GM18861 (cell line): ENCODE measurements at regions not wholly inside any gene's neighbourhood (a gene's known extent, or its start where the extent isn't known, plus 50 kb on each side); places are given as distances from the start of the nearest gene placed in this dataset.

ENCODE experiments used
- ATAC-seq: cut with Tn5 transposase; IDR thresholded peaks from one replicate; pipeline ENCODE4 v1.9.1; 2021; ENCODE audit not compliant: unreplicated experiment

DNA sequence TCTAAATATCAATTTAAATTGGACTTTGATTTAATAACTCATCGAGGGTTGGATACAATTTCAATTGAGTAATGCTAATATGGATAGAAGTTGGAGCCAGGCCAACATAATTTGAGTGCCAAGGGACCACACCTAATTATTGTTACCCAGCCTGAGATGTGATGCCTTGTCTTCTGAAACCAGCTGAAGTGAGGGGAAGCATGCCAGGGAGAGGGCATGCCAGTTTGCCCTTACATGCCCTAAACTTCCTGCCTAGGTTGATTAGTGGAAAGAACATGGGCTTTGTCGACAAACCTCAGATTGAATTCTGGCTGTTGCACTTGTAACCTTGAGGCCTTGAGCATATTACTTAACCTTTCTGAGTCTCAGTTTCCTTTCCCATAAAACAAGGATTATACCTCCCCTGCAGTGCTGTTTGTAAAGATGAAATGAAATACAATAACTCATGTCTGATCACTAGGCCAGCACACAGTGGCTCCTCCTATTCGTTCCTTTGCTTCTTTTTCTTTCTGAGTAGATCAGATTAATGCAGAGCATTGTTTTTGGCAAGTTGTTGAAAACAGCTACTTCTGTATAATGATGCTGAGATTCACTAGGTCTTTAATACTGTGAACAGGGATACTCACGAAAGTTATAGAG is 412.8 kb downstream of the TLE4 start:
- ATAC-seq, result no peak

DNA sequence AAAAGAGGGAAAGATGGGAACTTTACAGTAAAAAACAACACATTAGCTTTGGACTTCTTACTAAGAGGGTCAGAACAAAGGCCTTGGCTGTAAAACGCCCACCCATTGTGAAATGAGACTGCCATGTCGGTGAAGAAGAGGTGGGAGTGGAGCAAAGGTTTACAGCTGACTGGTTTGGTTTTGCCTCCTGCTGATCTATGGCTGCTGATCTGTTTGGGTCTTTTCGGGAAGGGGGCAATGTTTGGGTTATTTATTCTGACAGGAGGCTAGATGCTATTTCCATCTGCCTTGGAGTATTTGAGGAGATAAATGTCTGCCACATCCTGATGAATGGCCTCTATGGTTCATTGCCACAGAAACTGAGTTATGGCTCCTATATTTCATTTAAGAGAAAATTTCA is 408.7 kb downstream of the TLE4 start:
- ATAC-seq, result no peak

DNA sequence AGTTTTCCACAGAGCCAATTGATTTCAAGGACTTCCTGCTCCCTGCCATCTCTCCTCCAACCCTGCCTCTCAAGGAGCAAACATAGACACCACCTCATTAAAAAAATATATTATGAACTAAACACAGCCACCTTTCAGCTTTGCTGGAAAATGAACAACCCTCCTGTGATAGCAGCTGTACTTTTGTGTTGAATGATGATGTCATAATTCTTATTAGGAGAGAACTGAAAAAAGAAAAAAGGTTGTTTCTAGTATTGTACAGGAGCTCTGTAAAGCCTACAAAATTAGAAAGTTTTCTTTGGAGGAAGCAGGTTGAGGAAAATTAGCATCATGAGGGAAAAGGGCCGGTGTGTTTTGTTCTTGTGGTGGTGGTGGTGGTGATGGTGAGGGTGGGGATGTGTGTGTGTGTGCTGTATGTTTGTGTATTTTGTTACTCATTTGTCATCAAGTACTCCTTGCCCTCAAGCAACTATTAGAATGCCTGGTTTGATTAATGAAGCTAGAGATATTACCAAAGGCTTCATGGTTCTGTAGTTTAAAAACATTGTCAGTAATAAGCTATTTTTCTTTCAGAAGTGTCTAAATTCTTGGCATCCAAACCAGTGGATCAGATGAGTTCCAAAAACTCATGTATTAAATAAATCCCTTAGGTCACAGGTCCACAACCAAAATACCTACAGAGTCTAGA is 405.9 kb downstream of the TLE4 start:
- ATAC-seq, result no peak

DNA sequence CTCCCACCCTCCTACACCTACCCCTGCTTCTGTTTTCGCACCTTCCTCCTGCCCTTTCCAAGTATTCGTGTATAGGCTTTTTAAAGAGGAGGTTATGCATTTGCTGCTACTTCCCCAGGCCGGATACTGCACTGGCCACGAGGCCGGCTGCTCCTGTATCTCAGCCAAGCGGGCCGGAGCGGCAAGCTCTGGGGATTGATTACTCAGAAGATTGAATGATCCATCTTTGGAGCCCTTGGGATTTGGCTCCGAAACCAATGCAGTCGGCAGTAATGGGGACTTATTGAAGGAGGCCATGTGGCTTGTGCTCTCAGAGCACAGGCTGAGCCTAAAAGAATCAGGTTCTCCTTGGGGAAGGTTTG is 405.3 kb downstream of the TLE4 start:
- ATAC-seq, result no peak

DNA sequence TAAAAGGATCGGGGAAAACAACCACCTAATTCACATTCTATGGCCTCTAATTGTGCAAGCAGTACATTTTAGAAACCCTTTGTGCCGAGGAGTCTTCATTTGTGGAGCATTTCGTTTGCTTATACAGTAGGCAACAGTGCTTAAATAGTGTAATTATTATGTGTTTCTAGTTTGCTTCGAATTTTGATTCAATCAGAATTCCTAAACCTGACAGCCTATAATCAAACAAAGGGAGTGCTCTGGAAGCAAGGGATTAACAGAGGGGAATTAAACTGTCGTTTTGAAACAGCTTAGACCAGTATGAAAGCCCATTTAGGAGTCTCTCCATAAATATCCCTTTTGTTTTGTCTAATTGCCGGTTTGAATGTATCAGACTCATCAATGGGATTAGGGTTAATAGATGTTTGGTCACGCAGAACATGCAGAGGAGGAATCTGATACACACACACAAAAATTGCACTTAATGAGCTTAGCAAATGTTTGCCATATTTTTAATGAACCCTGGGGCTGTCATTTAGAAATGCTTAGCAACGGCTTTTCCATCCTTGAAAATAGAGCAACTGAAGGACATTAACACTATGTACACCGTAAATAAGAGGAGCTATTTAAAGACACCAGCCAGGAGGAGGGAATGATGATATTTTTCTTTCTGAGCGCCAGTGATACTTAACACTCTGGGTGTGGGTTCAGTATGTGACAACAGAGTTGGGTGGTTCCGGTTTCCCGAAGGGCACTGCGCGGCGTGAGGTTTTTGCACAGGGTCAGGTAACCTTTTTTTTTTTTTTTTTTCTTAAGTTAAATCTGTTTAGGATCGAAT is 404.7 kb downstream of the TLE4 start:
- ATAC-seq, result no peak

DNA sequence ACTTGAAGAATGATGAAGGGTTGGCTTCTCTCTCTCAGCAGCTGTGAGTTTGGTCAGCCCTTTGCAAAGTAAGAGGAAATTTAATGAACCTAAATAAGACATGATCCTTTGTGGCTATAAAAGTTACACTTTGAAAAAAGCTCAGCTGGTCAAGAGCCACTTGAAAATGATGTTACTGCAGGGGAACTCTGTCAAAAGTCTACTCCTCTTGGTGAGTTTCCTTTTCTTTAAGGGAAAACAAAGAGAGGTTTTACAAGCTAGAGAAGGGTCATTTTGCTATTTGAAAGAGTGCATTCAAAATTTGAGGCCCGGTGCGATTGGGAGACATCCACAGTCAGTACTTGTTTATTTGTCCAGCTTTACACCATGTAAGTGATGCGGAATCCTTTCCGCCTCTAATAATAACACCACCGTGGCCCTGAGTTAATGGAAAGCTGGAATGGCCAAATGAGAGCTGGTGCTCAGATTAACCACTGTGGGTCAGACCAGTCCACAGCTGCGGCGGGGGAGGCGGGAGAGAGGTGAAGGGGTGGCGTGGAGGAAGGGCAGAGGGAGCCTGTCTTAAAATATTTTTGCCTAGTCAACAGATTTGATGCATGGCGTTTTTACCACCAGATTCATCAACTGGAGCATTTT is 404.0 kb downstream of the TLE4 start:
- no peak for ATAC-seq

DNA sequence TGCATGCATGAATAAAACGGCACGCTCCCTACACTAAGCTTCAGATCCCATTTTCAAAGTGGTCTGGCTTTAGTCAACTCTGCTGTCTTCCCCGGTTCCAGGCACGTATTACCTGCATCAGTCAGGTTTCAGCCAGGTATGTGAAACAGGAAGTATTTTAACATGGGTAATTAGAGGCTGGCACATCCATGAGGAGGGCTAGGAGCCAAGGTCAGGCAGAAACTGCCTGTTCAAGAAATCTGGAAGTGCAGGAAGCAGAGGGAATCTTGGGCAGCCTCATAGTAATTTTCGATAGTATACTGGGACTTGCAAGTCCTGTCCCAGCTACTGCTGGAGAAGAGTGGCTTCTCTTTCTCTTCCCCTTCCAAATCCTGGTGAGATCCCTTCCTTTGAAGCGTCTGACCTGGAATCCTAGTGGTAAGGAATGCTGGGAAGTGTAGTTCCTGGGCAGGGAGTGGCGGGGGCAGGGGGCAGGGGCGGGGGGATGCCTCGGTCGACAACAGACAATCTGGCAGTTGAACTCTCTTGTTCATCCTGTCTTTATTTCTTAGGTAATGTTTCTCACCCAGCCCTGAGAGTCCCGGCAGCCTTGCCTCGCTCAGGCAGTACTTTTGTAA is 403.1 kb downstream of the TLE4 start:
- ATAC-seq, result no peak

DNA sequence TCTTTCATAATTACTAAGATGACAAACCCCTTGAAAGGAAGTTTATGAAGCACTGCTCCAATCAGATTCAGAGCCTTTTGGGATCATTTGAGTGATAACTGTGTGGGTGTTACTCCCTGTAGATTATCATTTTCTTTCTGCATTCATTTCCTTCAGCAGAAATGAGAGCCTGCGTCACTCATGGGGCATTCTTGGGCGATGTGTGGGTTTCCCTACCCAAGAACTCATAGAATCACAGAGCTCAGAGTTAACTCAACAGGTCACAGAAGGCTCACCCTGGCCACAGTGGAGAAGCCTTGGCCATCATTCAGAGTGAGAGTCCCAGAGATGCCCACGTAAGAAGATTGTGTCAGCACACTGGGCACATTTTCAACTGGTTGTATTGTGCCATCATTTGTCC is 401.9 kb downstream of the TLE4 start:
- ATAC-seq, result no peak

DNA sequence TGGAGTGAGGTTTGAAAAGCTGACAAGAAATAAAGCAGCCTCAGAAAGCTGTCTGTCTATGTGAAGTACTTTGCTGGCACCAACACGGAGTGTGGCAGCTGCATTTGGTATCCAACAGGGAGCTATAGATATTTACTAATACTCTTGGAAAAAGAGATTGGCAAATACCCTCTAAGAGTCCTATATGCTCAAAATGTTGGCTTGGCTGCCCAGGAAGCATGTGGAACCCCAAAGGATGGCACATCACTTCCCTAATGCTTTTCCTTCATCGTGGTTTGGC is 398.3 kb downstream of the TLE4 start:
- no peak for ATAC-seq

DNA sequence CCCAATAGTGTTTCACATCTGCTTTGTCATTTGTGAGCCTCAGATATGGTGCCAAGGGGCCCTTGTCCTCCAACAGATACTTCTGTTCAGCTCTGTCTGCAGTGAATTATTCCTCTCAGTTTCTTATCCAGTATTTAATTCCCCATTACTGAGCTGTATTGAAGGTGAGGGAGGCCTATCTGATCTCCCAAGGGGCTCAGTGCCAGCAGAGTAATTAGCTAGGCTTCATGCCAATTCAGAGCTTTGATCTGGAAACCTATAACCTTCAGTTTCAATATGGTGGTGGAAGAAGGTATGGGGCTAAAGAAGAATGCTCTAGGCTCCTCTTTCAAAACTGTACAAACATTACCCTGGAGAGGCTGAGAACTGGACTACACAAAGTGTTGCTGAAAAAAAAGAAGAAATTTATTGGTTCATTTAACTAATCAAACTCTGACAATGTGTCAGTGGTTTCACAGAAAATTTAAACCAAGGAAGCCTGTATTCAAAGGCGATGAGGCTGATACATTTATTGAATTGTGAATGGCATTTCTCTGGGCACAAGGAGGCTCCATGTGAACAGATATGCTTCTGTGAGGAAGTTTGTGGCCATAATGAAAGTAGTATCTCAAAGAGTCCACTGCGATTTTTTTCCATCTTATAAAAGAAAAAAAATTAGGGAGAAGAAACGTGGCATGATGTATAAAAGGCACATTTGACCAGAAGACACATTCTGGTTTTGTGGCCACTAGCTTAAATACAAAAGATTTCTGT is 397.8 kb downstream of the TLE4 start:
- ATAC-seq, result no peak

DNA sequence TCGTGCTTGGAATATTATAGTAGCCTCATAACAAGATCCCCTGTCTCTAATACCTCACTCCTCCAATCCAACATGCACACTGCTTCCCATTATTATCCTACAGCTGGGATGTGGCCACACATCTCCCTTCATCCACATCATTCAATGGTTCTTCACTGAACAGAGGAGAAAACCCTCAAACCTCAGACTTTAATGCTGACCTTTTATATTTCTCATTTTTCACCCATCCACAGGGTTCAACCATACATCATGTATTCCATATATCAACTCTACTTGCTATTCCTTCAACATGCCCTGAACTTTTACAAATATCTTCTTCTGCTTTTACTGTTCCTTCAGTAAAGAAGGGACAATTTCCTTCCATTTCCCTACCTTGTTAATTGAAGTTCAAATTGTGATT is 396.8 kb downstream of the TLE4 start:
- no peak for ATAC-seq

DNA sequence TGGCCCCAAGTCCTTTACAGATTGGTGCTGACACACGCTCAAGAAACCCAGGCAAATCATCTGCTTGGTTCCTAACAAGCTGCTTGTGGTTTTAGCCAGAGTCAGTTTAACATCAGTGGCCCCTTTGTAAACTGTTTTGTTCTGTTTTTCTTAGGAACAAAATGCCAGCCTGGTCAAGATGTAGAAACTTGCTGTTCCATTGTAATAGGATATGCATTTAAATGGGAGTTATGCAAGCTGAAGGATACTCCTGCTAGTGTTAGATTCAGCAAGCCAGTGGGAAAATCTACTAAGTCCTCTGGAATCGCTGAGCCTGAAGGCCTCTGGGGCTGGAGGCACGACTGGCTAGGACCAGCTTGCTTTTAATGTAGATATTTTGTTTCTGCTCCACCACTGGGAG is 391.1 kb downstream of the TLE4 start:
- ATAC-seq, result no peak

DNA sequence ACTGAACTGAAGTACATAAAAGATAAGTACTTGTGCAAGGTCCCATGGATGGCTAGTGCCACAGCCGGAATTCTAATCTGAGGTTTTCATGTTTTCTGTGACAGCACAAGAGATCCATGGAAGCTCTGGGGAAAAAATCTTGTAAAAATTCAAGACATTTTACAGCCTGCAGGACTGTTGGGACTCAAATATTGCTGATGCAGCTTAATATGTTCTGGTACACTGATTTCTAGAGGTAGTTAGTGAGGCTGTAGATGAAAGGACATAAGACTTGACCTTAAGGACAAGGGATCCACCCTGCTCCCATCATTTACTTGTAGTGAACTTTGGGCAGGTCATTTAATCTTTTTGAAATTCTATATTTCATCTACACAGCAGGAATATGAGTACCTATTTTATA is 390.4 kb downstream of the TLE4 start:
- ATAC-seq, result no peak

DNA sequence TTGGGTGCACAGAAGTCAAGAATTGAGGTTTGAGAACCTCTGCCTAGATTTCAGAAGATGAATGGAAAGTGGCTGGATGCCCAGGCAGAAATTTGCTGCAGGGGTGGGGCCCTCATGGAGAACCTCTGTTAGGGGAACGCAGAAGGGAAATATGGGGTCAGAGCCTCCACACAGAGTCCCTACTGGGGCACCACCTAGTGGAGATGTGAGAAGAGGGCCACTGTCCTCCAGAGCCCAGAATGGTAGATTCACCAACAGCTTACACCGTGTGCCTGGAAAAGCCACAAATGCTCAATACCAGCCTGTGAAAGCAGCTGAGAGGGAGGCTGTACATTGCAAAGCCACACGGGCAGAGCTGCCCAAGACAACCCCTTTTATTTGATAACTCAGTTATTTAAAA is 383.5 kb downstream of the TLE4 start:
- ATAC-seq, result no peak

DNA sequence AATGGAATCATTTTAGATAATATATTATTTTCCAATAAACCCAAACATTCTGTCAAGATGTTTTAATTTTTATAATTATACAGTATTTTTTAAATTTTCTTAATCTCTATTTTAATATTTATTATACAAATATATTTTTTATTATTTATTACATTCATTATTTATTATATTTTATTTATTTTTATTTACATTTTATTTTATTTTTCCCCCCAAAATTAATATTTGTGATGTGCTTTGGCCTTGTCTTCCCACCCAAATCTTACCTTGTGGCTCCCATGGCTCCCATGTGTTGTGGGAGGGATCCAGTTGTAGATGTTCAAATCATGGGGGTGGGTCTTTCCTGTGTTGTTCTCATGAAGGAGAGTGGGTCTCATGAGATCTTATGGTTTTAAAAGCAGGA is 382.1 kb downstream of the TLE4 start:
- no peak for ATAC-seq

DNA sequence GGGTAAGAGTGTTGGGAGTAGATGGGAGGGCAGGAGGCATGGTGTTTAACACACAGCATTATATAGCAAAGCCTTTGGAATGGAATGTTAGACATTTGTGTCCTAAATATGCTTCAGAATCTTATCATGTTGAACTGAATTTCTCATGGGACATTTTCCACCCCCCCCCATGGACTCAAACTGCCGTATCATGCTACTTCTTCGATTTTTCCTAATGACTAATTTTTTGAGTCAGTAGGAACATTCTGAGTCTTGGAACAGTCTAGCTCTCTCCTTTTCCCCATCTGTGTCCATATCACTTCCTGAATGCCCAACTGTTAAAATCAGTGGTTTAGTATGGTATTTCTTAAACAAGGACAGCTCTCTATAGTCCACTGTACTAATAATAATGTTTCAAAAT is 380.6 kb downstream of the TLE4 start:
- ATAC-seq, result no peak

DNA sequence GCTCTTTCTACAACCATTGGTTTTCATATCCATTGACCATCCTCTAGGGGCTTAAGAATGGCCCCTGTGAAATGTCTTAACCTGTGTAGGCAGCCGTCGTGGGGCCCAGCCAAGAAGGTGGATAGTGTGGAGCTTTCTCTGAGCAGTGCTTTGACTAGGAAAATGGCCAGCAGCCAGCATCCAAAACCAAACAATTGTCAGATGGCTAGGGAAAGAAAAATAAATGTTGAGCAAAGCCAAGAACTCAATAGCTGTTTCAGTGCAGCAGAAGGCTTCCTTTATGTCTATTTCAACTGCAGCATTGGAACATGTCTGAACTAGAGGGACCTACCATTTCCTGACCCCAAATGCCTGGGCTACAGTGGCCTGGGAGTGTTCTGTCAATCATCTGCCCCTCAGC is 374.9 kb downstream of the TLE4 start:
- no peak for ATAC-seq

DNA sequence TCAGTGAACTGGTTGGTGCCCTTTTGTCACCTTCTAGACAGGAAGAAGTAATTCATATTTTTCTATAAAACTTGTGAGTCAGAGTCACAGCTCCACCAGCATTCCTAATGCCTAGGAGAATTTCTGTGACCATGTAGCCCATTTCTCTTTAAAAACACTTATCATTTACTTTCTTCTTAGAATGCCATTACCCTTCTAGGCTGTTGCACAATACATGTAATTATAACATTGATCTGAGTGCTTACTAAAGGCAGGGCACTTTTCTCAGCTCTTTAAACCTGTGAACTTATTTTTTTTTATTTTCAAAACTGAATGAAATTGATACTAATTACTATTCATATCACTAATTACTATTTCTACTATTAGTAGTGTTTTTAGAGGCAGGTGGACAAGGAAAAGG is 373.7 kb downstream of the TLE4 start:
- no peak for ATAC-seq

DNA sequence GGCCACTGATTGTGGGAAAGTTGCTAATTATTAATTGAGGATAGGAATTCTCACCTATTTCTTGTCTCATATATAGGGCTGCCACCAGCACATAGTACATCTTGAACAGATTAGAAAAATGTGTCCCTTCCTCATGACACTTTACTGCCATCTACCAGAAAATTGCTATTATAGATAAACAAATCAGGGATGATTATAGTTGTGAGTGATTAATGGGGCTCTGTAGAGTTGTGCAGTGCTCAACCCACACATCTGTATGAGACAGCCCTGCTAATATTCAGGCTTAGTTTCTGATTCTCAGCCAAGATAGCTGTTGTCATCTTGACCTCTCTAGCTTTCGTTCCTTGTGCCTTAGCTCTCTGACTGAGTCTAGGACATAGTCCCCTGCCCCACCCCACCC is 373.3 kb downstream of the TLE4 start:
- no peak for ATAC-seq

DNA sequence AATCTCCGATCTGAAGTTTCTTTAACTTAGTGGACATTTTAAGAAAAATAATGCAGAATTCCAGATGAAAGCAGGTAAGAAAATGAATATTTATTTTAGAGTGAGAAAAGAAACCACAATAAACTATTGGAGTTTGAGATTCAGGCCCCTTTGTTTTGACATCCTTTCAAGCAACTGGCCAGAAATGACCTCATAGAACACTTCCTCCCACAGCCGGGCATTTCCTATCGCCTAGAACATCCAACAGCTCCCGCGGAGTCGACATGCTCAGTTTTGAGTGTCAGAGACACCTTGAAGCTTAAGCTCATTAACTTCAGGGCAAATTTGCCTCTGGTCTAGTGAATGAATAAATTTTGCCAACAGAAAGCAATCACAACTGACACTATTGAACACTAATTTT is 369.2 kb downstream of the TLE4 start:
- no peak for ATAC-seq

DNA sequence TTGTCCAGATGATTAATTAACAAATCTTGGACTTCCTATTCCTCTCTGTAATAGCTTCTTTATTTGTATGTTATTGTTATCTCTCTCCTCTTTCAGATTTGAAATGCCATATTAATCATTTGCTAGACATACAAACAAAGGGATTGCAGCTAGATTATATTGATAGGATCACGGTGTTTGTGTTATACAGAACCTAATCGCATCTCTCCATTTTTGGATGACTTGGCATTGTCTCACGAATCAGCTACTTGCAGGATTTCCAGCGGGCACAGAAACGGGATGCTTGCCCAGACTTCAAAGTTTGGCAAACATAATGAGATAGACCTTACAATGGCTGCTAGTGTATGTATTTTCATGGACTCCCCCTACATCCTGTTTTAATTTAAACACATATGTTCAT is 368.1 kb downstream of the TLE4 start:
- ATAC-seq, result no peak
